IMR-90 (cell line): ENCODE measurements at regions not wholly inside any gene's neighbourhood (a gene's known extent, or its start where the extent isn't known, plus 50 kb on each side); places are given as distances from the start of the nearest gene placed in this dataset.

Source experiments
- ATAC-seq: fragments of 200-7000 bp; cut with Tn5 transposase; 2 replicates; pipeline ENCODE4 v1.9.1; 2020; ENCODE audit warnings: low read depth, mild to moderate bottlenecking, moderate library complexity
- BruUV-seq: library from RNA; stranded (reverse); fragments of 400-500 nt; replicated peaks from 2 replicates; lab custom pipeline; 2021; lab: Mats Ljungman, UMichigan
- CTCF ChIA-PET: fragments of 300-600 bp; formaldehyde crosslinking; extraction: SDS; loops from one replicate; lab custom pipeline; 2021; ENCODE audit warnings: antibody characterized with exemption; lab: Yijun Ruan, JAX
- POLR2A ChIA-PET: fragments of 300-600 bp; sonication (Branson Sonifier 250); formaldehyde crosslinking; loops from one replicate; lab custom pipeline; 2022; ENCODE audit warnings: antibody characterized with exemption; ENCODE audit not compliant: unreplicated experiment; lab: Charles Lee
- DNase-seq: peaks from one replicate; pipeline ENCODE4 v3.0.0; 2013
- H2AFZ ChIP-seq: replicated peaks from 2 replicates; pipeline ENCODE3; 2013; ENCODE audit warnings: low read length, mild to moderate bottlenecking; ENCODE audit not compliant: poor library complexity
- H2AK5ac ChIP-seq: 2 replicates; pipeline ENCODE4 v1.6.1; 2013; ENCODE audit warnings: low read depth, low read length, inconsistent platforms
- H2AK9ac ChIP-seq: replicated peaks from 2 replicates; pipeline ENCODE3; 2013; ENCODE audit warnings: mild to moderate bottlenecking, low read depth, low read length, moderate library complexity; ENCODE audit not compliant: poor library complexity
- H2BK120ac ChIP-seq: 2 replicates; pipeline ENCODE4 v1.6.1; 2013; ENCODE audit warnings: low read depth, low read length, inconsistent platforms
- H2BK15ac ChIP-seq: 3 replicates; pipeline ENCODE4 v1.6.1; 2013; ENCODE audit warnings: low read depth, low read length, inconsistent platforms
- H2BK20ac ChIP-seq: 2 replicates; pipeline ENCODE4 v1.6.1; 2013; ENCODE audit warnings: low read depth, mild to moderate bottlenecking, inconsistent platforms, low read length, moderate library complexity
- H2BK5ac ChIP-seq: 2 replicates; pipeline ENCODE4 v1.6.1; 2013; ENCODE audit warnings: mild to moderate bottlenecking, low read depth, low read length, inconsistent platforms; ENCODE audit not compliant: poor library complexity, severe bottlenecking
- H3K14ac ChIP-seq: replicated peaks from 2 replicates; pipeline ENCODE4 v1.6.1; 2013; ENCODE audit warnings: low read depth, low read length, inconsistent platforms
- H3K18ac ChIP-seq: 2 replicates; pipeline ENCODE4 v1.6.1; 2013; ENCODE audit warnings: low read depth, low read length, control low read depth
- H3K23ac ChIP-seq: 2 replicates; pipeline ENCODE4 v1.6.1; 2013; ENCODE audit warnings: low read depth, low read length, inconsistent platforms
- H3K27ac ChIP-seq: 2 replicates; pipeline ENCODE4 v1.5.1; 2013; ENCODE audit warnings: mild to moderate bottlenecking, control low read depth, low read length; ENCODE audit not compliant: insufficient read depth
- H3K27me3 ChIP-seq: 2 replicates; pipeline ENCODE4 v1.6.1; 2013; ENCODE audit warnings: low read length; ENCODE audit not compliant: control insufficient read depth, insufficient read depth
- H3K36me3 ChIP-seq: 2 replicates; pipeline ENCODE4 v1.6.1; 2013; ENCODE audit warnings: low read length, mixed read lengths; ENCODE audit not compliant: control insufficient read depth, insufficient read depth
- H3K4ac ChIP-seq: 2 replicates; pipeline ENCODE4 v1.6.1; 2013; ENCODE audit warnings: low read depth, low read length, inconsistent platforms
- H3K4me1 ChIP-seq: 2 replicates; pipeline ENCODE4 v1.6.1; 2013; ENCODE audit warnings: low read length, mixed read lengths; ENCODE audit not compliant: control insufficient read depth, insufficient read depth
- H3K4me2 ChIP-seq: 2 replicates; pipeline ENCODE4 v1.6.1; 2013; ENCODE audit warnings: low read depth, mild to moderate bottlenecking, control low read depth, low read length, moderate library complexity
- H3K4me3 ChIP-seq: 2 replicates; pipeline ENCODE4 v1.5.1; 2013; ENCODE audit warnings: low read depth, mild to moderate bottlenecking, control low read depth, low read length, moderate library complexity; ENCODE audit not compliant: insufficient read depth
- H3K56ac ChIP-seq: 2 replicates; pipeline ENCODE4 v1.6.1; 2013; ENCODE audit warnings: low read length, inconsistent platforms; ENCODE audit not compliant: insufficient read depth; ENCODE audit errors: extremely low read depth
- H3K79me1 ChIP-seq, 2 experiments: 2 replicates each; pipeline ENCODE4 v1.6.1; 2013; ENCODE audit warnings: low read length in 2 of 2, inconsistent platforms in 1 of 2, low read depth in 1 of 2
- H3K9ac ChIP-seq: 2 replicates; pipeline ENCODE4 v1.6.1; 2013; ENCODE audit warnings: low read depth, low read length, control low read depth
- H3K9me1 ChIP-seq: 2 replicates; pipeline ENCODE4 v1.6.1; 2013; ENCODE audit warnings: low read length, inconsistent platforms; ENCODE audit not compliant: insufficient read depth
- H3K9me3 ChIP-seq: 2 replicates; pipeline ENCODE4 v1.6.1; 2013; ENCODE audit warnings: low read length; ENCODE audit not compliant: control insufficient read depth, insufficient read depth
- H4K20me1 ChIP-seq: 2 replicates; pipeline ENCODE4 v1.6.1; 2013; ENCODE audit warnings: low read length, inconsistent platforms; ENCODE audit not compliant: insufficient read depth
- H4K5ac ChIP-seq: 2 replicates; pipeline ENCODE4 v1.6.1; 2013; ENCODE audit warnings: mild to moderate bottlenecking, low read depth, low read length, control low read depth
- H4K8ac ChIP-seq, 2 experiments: 2 replicates each; pipeline ENCODE4 v1.6.1; 2013; ENCODE audit warnings: low read depth in 2 of 2, low read length in 2 of 2, control low read depth in 1 of 2, inconsistent platforms in 1 of 2
- H4K91ac ChIP-seq: 2 replicates; pipeline ENCODE4 v1.6.1; 2013; ENCODE audit warnings: low read depth, low read length, inconsistent platforms; ENCODE audit not compliant: insufficient read depth
- BHLHE40 ChIP-seq: fragments of 150-350 bp; IDR thresholded peaks from 2 replicates; pipeline ENCODE4 v1.6.1; 2016; ENCODE audit warnings: mild to moderate bottlenecking, low read depth, low read length
- CEBPB ChIP-seq: IDR thresholded peaks from 2 replicates; pipeline ENCODE4 v1.6.1; 2012; ENCODE audit warnings: low read depth, low read length, improper control_type of control experiment
- FOS ChIP-seq: fragments of 150-350 bp; IDR thresholded peaks from 2 replicates; pipeline ENCODE4 v1.6.1; 2016; ENCODE audit warnings: low read depth, low read length
- MAFK ChIP-seq: IDR thresholded peaks from 2 replicates; pipeline ENCODE4 v1.6.1; 2012; ENCODE audit warnings: low read depth, low read length, improper control_type of control experiment
- POLR2A ChIP-seq: IDR thresholded peaks from 2 replicates; pipeline ENCODE4 v1.6.1; 2012; ENCODE audit warnings: mild to moderate bottlenecking, low read depth, low read length
- RAD21 ChIP-seq: IDR thresholded peaks from 2 replicates; pipeline ENCODE4 v1.6.1; 2012; ENCODE audit warnings: low read length, improper control_type of control experiment
- WGBS, 2 experiments: methylation state at CpG; one replicate each; pipeline versions ENCODE4 v1.1.5 to v1.1.7; 2013; ENCODE audit warnings: missing lambda C conversion rate in 2 of 2; ENCODE audit not compliant: insufficient read length in 1 of 2; ENCODE audit errors: extremely low coverage in 2 of 2; 5-methylcytosine and 5-hydroxymethylcytosine counted together
- dilution Hi-C: fragments of 300-500 bp; cut with HindIII; formaldehyde crosslinking; loops from one replicate; pipeline ENCODE4 v1.14.3; 2018; ENCODE audit warnings: low sequenced_read_pairs; ENCODE audit not compliant: unreplicated experiment
- in situ Hi-C: fragments of 300-500 bp; cut with MboI; formaldehyde crosslinking; loops from 3 replicates; pipeline ENCODE4 v1.14.3; 2019; ENCODE audit warnings: low sequenced_read_pairs, inconsistent platforms, mixed read lengths
- intact Hi-C: fragments of 100-400 bp; cut with micrococcal nuclease; formaldehyde crosslinking; loops from 2 replicates; pipeline ENCODE4 v1.10.0; 2022
- TF ChIP-seq, protein P1 (sequence below): conservative IDR thresholded peaks from 2 replicates; pipeline ENCODE4 v1.5.1; 2012; ENCODE audit warnings: mild to moderate bottlenecking, low read depth, low read length, improper control_type of control experiment

- POLR2A ChIA-PET = no interaction called here
- no peak overlapping the region for H3K23ac ChIP-seq
- H3K79me1 ChIP-seq = no peaks in the 10 kb centered on the region
- H3K4ac ChIP-seq = no peak overlapping the region
- H3K9ac ChIP-seq = no peak overlapping the region
- H3K4me3 ChIP-seq = no peak overlapping the region
- no peak overlapping the region for H3K14ac ChIP-seq
- H3K4me1 ChIP-seq = no peaks in the 10 kb centered on the region
- no peak overlapping the region for H2AFZ ChIP-seq
- H2AK5ac ChIP-seq = no peak overlapping the region
- no peaks in the 10 kb centered on the region for H3K9me1 ChIP-seq
- CTCF ChIA-PET = no interaction called here
- no peak overlapping the region for H2BK15ac ChIP-seq
- TF ChIP-seq POLR2A (no peak), MAFK (no peak), FOS (no peak), RAD21 (no peak), CEBPB (no peak), BHLHE40 (no peak)
- TF ChIP-seq, protein P1, sequence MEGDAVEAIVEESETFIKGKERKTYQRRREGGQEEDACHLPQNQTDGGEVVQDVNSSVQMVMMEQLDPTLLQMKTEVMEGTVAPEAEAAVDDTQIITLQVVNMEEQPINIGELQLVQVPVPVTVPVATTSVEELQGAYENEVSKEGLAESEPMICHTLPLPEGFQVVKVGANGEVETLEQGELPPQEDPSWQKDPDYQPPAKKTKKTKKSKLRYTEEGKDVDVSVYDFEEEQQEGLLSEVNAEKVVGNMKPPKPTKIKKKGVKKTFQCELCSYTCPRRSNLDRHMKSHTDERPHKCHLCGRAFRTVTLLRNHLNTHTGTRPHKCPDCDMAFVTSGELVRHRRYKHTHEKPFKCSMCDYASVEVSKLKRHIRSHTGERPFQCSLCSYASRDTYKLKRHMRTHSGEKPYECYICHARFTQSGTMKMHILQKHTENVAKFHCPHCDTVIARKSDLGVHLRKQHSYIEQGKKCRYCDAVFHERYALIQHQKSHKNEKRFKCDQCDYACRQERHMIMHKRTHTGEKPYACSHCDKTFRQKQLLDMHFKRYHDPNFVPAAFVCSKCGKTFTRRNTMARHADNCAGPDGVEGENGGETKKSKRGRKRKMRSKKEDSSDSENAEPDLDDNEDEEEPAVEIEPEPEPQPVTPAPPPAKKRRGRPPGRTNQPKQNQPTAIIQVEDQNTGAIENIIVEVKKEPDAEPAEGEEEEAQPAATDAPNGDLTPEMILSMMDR = no peak
- H3K18ac ChIP-seq = no peak overlapping the region
- intact Hi-C loops = loop anchor here (10.0 kb wide), 1 partner anchor 913 kb away; the partner anchor contains the start of gene FAT4
- no TSS peak for BruUV-seq
- H2BK5ac ChIP-seq = no peak overlapping the region
- H4K91ac ChIP-seq = no peak overlapping the region
- no peak overlapping the region for H4K5ac ChIP-seq
- in situ Hi-C loops = loop anchor here (25.0 kb wide), 1 partner anchor 915 kb away; the partner anchor contains the start of gene FAT4
- H3K36me3 ChIP-seq = no peaks in the 10 kb centered on the region
- H3K4me2 ChIP-seq = no peak overlapping the region
- WGBS, 2 experiments = no CpG with 5 or more reads among the region's 4 CpGs
- dilution Hi-C loops = no loop called here
- H4K8ac ChIP-seq = no peak overlapping the region
- H4K20me1 ChIP-seq = no peaks in the 10 kb centered on the region
- no peaks in the 10 kb centered on the region for H3K9me3 ChIP-seq
- no peak for DNase-seq
- no peak overlapping the region for H3K56ac ChIP-seq
- no peaks in the 10 kb centered on the region for H3K27me3 ChIP-seq
- no peak overlapping the region for H2BK20ac ChIP-seq
- no peak overlapping the region for H3K27ac ChIP-seq
- ATAC-seq = no peak
- H2AK9ac ChIP-seq = no peak overlapping the region
- H2BK120ac ChIP-seq = no peak overlapping the region
Observed at GRCh38 chr4:126227428-126227827, 912.7 kb downstream of the FAT4 start.
